GM21423 (cell line): ENCODE measurements at regions not wholly inside any gene's neighbourhood (a gene's known extent, or its start where the extent isn't known, plus 50 kb on each side); places are given as distances from the start of the nearest gene placed in this dataset.

Experiments
- ATAC-seq: cut with Tn5 transposase; IDR thresholded peaks from one replicate; pipeline ENCODE4 v1.9.1; 2021; ENCODE audit warnings: mild to moderate bottlenecking, moderate library complexity; ENCODE audit not compliant: unreplicated experiment

- ATAC-seq, result no peak
Observed at GRCh38 chr18:60656553-60656952, 284.0 kb upstream of the MC4R start.

DNA sequence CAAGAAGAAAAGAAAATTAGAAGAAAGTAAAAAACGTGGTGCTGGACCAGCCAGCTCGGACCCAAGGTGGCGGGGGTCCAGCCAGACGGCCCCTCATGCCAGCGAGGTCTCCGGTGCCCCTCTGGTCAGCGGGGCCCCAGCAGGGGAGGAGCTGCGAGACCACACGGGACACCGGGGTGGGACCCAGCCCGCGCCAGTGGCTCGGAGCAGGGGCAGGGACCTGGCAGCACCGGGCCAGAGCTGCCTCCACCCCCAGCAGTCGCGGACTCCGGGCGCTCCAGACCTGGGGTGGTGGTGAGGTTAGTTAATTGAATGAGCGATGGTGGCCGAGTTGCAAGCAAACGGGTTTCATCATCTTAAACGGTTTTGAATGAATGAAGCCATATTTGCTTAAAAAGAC, 289.9 kb upstream of the MC4R start:
- no peak for ATAC-seq

DNA sequence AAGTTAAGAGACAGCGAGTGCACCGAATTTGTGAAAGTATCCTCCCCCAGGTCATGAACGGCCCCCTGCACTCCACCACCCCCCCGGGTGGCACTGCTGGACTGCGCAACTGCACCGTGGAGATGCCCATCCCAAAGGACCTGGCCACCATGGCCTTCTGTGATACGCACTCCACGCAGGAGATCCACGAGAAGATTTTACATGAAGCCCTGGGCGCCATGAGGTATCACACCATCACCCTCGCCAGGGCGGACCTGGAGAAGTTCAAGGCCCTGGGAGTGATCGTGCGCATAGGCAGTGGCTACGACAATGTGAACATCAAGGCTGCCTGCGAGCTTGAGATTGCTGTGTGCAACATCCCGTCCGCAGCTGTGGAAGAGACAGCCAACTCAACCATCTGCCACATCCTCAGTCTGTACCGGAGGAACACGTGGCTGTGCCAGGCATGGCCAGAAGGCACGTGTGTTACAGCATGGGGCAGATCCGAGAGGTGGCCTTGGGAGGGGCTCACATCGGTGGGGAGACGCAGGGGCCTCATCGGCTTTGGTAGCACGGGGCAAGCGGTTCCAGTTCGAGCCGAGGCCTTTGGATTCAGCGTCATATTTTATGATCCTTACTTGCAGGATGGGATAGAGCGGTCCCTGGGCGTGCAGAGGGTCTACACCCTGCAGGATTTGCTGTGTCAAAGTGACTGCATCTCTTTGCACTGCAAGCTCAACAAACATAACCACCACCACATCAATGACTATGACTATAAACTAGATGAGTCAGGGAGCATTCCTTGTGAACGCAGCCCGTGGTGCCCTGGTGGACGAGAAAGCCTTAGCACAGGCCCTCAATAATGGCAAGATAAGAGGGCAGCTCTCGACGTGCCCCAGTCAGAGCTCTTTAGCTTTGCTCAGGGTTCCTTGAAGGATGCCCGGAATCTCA, 290.8 kb upstream of the MC4R start:
- ATAC-seq, result no peak

DNA sequence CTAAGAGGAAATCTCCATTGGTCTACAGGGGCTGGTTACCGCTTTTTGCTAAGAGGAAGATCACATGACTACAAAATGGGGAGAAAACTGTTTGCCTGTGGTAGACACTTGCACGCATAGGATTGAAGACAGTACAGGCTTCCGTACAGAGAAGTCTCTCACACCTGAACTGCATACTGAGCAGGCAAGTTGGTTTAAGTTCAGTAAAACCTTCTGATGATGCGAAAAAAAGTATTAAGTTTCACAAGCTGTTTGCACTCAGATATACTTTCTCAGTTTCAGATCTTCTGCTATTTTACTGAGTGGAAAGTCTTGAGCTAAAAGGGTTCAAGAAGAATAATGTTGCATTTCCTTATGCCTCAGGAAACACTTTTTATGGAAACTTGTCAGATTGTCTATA, 292.2 kb upstream of the MC4R start:
- ATAC-seq, result no peak

- no peak for ATAC-seq
Observed at GRCh38 chr18:60667016-60667415, 294.4 kb upstream of the MC4R start.

DNA sequence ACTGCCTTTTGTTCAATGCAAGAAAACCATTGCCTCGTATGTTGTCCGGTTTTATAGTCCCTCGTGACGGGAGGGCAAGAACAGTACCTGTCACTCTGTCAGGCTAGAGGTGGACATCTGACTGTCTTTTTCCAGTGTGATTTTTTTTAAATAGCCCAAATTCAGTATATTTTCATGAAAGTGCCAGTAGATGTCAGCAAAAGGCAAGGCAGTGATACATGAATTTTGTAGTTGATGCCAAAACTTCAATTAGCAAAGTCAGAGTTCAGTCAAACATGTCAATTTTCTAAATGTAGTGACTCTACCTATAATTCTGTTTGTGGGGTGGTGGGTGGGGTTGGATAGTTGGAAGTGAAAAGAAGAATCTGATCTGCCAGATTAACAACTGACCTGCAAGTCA, 296.0 kb upstream of the MC4R start:
- no peak for ATAC-seq

DNA sequence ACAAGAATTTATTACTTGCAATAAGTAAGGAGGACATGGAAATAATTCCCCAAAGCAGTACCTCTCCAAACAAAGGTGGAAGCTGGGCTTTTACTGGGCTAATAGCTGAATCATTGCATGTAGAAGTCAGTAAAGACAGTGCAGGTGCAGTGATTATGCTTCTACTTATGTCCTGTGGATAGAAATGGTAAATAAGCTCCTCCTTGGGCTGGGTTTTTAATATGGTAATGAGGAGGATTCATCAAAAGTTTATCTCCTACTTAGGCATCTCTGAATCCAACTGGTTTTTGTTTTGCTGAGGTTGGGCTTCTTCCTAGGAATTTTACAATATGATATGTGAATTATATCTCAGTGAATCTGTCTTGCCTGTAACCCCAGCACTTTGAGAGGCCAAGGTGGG, 297.4 kb upstream of the MC4R start:
- no peak for ATAC-seq

DNA sequence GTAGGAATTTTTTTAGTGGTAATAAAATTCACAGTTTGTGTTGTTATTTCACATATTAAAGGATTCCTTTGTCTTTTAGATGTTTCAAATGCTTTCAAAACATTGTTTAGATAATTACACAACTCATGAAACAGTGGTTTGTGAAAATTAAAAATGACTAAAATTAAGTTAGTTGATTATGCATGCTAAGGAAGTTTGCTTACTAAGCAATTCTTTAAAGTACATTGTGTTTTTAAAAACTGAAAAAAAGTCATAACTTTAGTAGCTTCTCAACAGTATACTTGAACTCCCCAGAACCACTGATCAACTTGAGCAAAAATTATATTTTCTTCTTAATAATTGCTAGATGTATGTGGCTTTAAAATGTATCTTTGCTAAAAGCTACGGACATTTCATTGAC, 298.4 kb upstream of the MC4R start:
- no peak for ATAC-seq

- ATAC-seq, result no peak
Observed at GRCh38 chr18:60675126-60675525, 302.6 kb upstream of the MC4R start.

- ATAC-seq, result no peak
Observed at GRCh38 chr18:60675801-60676200, 303.2 kb upstream of the MC4R start.

DNA sequence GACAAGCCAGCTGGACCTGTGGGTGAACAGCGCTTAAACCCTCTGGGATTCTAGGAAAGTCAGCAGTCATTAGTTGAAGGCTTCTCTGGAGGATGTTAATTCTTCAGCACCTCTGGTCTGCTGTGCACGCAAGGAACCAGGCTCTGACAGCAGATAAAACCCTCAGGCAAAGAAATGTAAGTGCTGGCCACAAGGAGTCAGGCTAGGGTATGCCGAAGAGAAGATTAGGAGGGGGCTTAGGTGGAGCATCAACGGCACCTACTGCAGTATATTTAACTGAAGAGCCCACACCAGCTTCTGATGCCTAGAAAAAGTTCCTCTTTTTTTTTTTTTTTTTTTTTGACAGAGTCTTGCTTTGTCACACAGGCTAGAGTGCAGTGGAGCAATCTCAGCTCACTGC, 304.2 kb upstream of the MC4R start:
- ATAC-seq, result no peak

GRCh38 chr18:60684843-60685513, 312.4 kb upstream of the MC4R start:
- ATAC-seq, result no peak

- ATAC-seq, result no peak
Observed at GRCh38 chr18:60686142-60686541, 313.6 kb upstream of the MC4R start.

DNA sequence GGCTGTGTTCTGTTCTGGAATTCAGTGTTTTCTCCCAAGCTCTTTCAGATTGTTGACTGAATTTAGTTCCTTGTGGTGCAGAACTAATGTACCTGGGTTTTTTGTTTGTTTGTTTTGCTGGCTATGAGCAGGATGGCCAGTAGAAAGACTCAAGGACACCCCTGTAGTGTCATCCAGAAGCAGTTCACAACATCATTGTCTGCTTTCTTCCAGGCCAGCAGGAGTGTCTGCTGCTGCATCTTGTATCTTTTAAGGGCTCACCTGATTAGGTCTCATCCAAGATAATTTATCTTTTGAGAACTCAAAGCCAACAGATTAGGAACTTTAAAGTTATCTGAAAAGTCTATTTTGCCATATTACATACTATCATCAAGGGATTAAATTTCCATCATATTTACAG, 318.5 kb upstream of the MC4R start:
- no peak for ATAC-seq

- ATAC-seq, result no peak
Observed at GRCh38 chr18:60693426-60693825, 320.9 kb upstream of the MC4R start.

- no peak for ATAC-seq
Observed at GRCh38 chr18:60698901-60699300, 326.3 kb upstream of the MC4R start.

DNA sequence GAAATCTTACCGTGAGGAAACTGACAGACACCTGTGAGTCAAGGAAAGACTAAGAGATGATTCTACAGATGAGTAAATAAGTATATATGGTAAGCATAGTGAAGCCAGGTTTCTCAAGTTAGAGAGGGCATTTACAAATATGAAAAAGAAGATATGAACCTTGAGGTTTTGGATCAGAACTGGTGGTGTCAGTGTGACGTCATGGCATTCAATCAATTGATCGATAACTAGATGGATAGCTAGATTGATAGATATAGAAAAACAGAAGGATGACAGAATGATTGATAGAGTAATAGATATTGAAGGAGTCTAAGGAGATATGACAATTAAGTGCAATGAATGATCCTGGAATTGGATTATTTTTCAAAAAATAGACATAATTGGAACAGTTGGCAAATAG, 350.2 kb upstream of the MC4R start:
- ATAC-seq, result no peak

DNA sequence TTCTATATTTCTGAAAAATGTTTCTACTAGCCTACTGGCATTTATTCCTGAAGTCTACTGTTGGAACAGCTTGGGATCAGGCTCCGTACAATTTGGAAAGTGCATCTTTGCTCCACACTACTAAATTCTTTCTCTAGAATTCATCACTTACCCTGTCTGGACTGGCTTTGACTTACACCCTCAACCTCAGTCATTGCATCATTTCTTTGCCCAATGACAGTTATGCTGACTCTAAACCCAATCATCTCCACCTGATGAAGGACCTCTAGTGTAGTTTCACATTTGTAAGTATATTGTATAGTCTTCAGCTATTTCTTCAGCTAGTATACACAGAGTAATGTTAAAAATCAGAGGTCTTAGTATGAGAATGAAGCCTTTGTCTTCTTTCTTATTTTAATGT, 359.6 kb upstream of the MC4R start:
- ATAC-seq, result no peak

DNA sequence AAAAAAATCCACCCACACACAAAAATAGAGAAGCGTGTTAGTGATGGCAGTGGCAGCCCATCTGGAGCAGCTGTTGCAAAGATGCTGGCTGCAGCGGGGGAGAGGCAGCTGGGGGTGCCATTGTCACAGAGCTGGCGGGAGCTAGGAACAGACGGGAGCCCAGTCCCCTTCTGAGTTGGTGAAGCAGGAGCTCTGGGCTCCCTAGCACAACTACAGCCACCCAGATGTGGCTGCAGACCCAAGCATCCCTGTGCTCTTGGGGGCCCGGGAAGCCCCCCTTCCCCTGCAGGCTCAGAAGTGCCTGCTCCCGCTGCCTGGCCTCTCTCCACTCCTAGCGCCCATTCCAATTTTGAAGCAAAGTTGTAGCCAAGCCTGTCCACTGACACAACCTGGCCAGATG, 366.6 kb upstream of the MC4R start:
- no peak for ATAC-seq

GRCh38 chr18:60740313-60740712, 367.7 kb upstream of the MC4R start:
- ATAC-seq, result no peak

GRCh38 chr18:60746491-60746890, 373.9 kb upstream of the MC4R start:
- no peak for ATAC-seq

DNA sequence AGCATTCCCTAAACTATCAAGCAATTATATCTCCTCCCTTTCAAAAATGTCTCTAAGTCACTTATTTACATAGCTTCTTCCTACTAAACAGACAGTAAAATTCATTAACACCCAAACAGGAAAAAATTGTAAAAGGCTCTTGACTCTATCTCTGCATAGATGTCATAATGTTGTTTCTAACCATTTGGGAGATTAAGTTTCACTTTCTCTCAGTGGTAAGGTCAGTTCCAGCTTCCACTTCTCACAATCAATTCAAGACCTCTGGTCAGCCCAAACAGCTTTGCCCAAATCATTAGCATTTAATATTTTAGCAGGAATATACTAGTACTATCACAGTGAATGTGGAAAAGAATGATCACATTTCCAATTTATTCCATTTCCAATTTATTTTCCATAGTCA, 374.3 kb upstream of the MC4R start:
- no peak for ATAC-seq
